ENCODE measurements at regions not wholly inside any gene's neighbourhood (a gene's known extent, or its start where the extent isn't known, plus 50 kb on each side); places are given as distances from the start of the nearest gene placed in this dataset.

GRCh38 chr10:36424502-36424901, 700.9 kb upstream of the ANKRD30A start (continued):
- TF ChIP-seq DPF2 (IDR thresholded peaks at IDR 0.05) (no peak), ZNF217 (IDR thresholded peaks at IDR 0.05) (no peak), MTA2 (IDR thresholded peaks at IDR 0.05; ENCODE audit: low read depth) (no peak), EP300 (IDR thresholded peaks at IDR 0.05; ENCODE audit: borderline replicate concordance in 1 of 2, control insufficient read depth in 1 of 2, low read depth in 2 of 2, low read length in 2 of 2) (no peak), ESRRA (IDR thresholded peaks at IDR 0.05; ENCODE audit: low read length) (no peak)
- TF ChIP-seq, protein P1, sequence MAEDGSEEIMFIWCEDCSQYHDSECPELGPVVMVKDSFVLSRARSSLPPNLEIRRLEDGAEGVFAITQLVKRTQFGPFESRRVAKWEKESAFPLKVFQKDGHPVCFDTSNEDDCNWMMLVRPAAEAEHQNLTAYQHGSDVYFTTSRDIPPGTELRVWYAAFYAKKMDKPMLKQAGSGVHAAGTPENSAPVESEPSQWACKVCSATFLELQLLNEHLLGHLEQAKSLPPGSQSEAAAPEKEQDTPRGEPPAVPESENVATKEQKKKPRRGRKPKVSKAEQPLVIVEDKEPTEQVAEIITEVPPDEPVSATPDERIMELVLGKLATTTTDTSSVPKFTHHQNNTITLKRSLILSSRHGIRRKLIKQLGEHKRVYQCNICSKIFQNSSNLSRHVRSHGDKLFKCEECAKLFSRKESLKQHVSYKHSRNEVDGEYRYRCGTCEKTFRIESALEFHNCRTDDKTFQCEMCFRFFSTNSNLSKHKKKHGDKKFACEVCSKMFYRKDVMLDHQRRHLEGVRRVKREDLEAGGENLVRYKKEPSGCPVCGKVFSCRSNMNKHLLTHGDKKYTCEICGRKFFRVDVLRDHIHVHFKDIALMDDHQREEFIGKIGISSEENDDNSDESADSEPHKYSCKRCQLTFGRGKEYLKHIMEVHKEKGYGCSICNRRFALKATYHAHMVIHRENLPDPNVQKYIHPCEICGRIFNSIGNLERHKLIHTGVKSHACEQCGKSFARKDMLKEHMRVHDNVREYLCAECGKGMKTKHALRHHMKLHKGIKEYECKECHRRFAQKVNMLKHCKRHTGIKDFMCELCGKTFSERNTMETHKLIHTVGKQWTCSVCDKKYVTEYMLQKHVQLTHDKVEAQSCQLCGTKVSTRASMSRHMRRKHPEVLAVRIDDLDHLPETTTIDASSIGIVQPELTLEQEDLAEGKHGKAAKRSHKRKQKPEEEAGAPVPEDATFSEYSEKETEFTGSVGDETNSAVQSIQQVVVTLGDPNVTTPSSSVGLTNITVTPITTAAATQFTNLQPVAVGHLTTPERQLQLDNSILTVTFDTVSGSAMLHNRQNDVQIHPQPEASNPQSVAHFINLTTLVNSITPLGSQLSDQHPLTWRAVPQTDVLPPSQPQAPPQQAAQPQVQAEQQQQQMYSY (CRISPR knock-in tag; IDR thresholded peaks at IDR 0.05) = no peak
- TF ChIP-seq, protein P2, sequence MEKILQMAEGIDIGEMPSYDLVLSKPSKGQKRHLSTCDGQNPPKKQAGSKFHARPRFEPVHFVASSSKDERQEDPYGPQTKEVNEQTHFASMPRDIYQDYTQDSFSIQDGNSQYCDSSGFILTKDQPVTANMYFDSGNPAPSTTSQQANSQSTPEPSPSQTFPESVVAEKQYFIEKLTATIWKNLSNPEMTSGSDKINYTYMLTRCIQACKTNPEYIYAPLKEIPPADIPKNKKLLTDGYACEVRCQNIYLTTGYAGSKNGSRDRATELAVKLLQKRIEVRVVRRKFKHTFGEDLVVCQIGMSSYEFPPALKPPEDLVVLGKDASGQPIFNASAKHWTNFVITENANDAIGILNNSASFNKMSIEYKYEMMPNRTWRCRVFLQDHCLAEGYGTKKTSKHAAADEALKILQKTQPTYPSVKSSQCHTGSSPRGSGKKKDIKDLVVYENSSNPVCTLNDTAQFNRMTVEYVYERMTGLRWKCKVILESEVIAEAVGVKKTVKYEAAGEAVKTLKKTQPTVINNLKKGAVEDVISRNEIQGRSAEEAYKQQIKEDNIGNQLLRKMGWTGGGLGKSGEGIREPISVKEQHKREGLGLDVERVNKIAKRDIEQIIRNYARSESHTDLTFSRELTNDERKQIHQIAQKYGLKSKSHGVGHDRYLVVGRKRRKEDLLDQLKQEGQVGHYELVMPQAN (conservative IDR thresholded peaks at IDR 0.05) = no peak

DNA sequence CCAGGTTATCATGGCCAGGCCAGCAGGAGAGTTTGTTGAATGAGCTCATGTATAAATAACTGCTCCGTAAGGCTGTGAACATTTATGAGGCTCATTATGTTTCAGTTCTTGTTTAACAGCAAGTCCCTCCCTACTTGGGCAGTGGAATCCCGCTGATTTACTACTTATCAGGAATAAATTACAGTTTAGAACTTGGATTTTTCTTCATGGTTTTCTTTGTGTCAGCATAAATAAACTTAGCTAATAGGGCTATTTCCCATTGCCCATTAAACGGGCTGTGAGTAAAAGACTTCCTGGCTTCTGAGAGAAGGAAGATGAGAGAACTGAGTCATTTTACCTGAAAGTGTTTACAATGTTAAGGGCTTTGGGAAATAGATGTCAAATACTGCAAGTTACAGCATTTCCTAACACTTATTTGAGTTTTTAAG, 701.6 kb upstream of the ANKRD30A start:
- Histone ChIP-seq H3K4me1 (ENCODE audit: control insufficient read depth, insufficient read depth, low read length) (no peaks in the 10 kb centered on the region), H3K79me2 (ENCODE audit: control insufficient read depth, insufficient read depth, low read length) (no peaks in the 10 kb centered on the region), H3K27me3 (replicated peaks in 1 of 2; ENCODE audit: control insufficient read depth in 2 of 2, insufficient read depth in 2 of 2, low read length in 1 of 2) (no peaks in the 10 kb centered on the region), H3K9ac (ENCODE audit: control insufficient read depth, insufficient read depth, low read length) (no peak overlapping the region), H2AFZ (ENCODE audit: control insufficient read depth, low read depth, low read length) (no peak overlapping the region), H3K4me2 (ENCODE audit: control insufficient read depth, insufficient read depth) (no peak overlapping the region), H3K36me3 (ENCODE audit: control insufficient read depth in 2 of 2, insufficient read depth in 2 of 2, low read length in 1 of 2) (no peaks in the 10 kb centered on the region), H3K4me3 (no peak overlapping the region), H3K9me3 (replicated peaks; ENCODE audit: control insufficient read depth, insufficient read depth, low read length) (no peaks in the 10 kb centered on the region), H3K27ac (ENCODE audit: control insufficient read depth, insufficient read depth) (no peak overlapping the region), H4K20me1 (ENCODE audit: control insufficient read depth, insufficient read depth) (no peaks in the 10 kb centered on the region)
- ChIA-PET POLR2A (no interaction called here), SMC1A (ENCODE audit: uncharacterized antibody, unreplicated experiment) (no interaction called here), CTCF (no interaction called here), RAD21 (ENCODE audit: unreplicated experiment) (no interaction called here)
- DNase-seq (ENCODE audit: low read depth, low spot score) (no peak), FAIRE-seq (no peak), ATAC-seq (no peak)
- in situ Hi-C loops (cut with MboI) = no loop called here
- WGBS (ENCODE audit: insufficient coverage, insufficient replicate concordance, low lambda C conversion rate, missing lambda C conversion rate) = 39% methylated on average over 3 of the region's 3 CpGs
- no TSS peak for BruUV-seq (replicated peaks)
- TF ChIP-seq YBX1 (IDR thresholded peaks at IDR 0.05) = no peak
- no peak for TF ChIP-seq FOS (IDR thresholded peaks at IDR 0.05; ENCODE audit: borderline replicate concordance, extremely low read depth, insufficient read length)
- TF ChIP-seq ASH2L (IDR thresholded peaks at IDR 0.05; ENCODE audit: borderline replicate concordance, low read depth) = no peak
- no peak for TF ChIP-seq JUND (IDR thresholded peaks at IDR 0.05; ENCODE audit: low read depth, low read length)
- TF ChIP-seq MXI1 (IDR thresholded peaks at IDR 0.05; ENCODE audit: low read depth, low read length) = no peak
- no peak for TF ChIP-seq BCL11A (IDR thresholded peaks at IDR 0.05; ENCODE audit: low read depth, low read length)
- TF ChIP-seq IRF3 (IDR thresholded peaks at IDR 0.05) = no peak
- intact Hi-C loops (cut with micrococcal nuclease; ENCODE audit: unreplicated experiment) = no loop called here
